HCT116 (cell line): ENCODE measurements at regions not wholly inside any gene's neighbourhood (a gene's known extent, or its start where the extent isn't known, plus 50 kb on each side); places are given as distances from the start of the nearest gene placed in this dataset.

Experiments
- ATAC-seq: fragments of 200-7000 bp; cut with Tn5 transposase; 2 replicates; pipeline ENCODE4 v1.9.1; 2020; ENCODE audit warnings: mild to moderate bottlenecking, moderate library complexity
- BruUV-seq: library from RNA; stranded (reverse); fragments of 400-500 nt; replicated peaks from 2 replicates; lab custom pipeline; 2021; lab: Mats Ljungman, UMichigan
- CTCF ChIA-PET: fragments of 300-600 bp; sonication (Branson Sonifier 250); formaldehyde crosslinking; loops from one replicate; lab custom pipeline; 2021; ENCODE audit warnings: antibody characterized with exemption; lab: Charles Lee
- POLR2A ChIA-PET: fragments of 300-600, 350-600 bp; sonication (Branson Sonifier 250); formaldehyde crosslinking; loops from one replicate; lab custom pipeline; 2021; ENCODE audit warnings: antibody characterized with exemption; lab: Charles Lee
- RAD21 ChIA-PET, 2 experiments: fragments of 300-600 bp; sonication (Branson Sonifier 250); formaldehyde crosslinking; loops; one replicate each; lab custom pipeline; 2023; ENCODE audit warnings: low total read pairs in 2 of 2; ENCODE audit not compliant: uncharacterized antibody in 2 of 2, unreplicated experiment in 2 of 2, low non-redundant PET in 1 of 2; lab: Charles Lee
- DNase-seq: peaks from one replicate; pipeline ENCODE4 v3.0.0-alpha.2; 2010; ENCODE audit warnings: low read depth, low spot score
- H2AFZ ChIP-seq: fragments of 200-600 bp; shearing (Covaris generic), sonication (generic); 2 replicates; pipeline ENCODE4 v1.6.1; 2017; ENCODE audit warnings: low read depth, mixed run types, mixed read lengths, antibody characterized with exemption, low read length; ENCODE audit not compliant: poor library complexity, severe bottlenecking
- H3K27ac ChIP-seq: 2 replicates; pipeline ENCODE4 v1.5.1; 2012; ENCODE audit warnings: low read depth, low read length
- H3K27me3 ChIP-seq: fragments of 200-600 bp; sonication (generic); 2 replicates; pipeline ENCODE4 v1.6.1; 2016; ENCODE audit warnings: mixed run types, low read length, mixed read lengths; ENCODE audit not compliant: insufficient read depth
- H3K36me3 ChIP-seq, 2 experiments: fragments of 200-500 bp in 1 of 2; fragments of 200-600 bp in 1 of 2; sonication (Bioruptor generic) in 1 of 2; sonication (generic) in 1 of 2; 2 replicates each; pipeline versions ENCODE4 v1.5.1 to v1.6.1; 2014 to 2016; ENCODE audit warnings: low read length in 2 of 2, inconsistent platforms in 1 of 2, mixed read lengths in 1 of 2, mixed run types in 1 of 2; ENCODE audit not compliant: insufficient read depth in 2 of 2, control insufficient read depth in 1 of 2
- H3K4me1 ChIP-seq, 2 experiments: fragments of 200-600 bp in 1 of 2; sonication (generic) in 1 of 2; 2 replicates each; pipeline versions ENCODE4 v1.5.1 to v1.6.1; 2012 to 2017; ENCODE audit warnings: low read length in 2 of 2, inconsistent platforms in 1 of 2, mild to moderate bottlenecking in 1 of 2, mixed read lengths in 1 of 2, mixed run types in 1 of 2, moderate library complexity in 1 of 2; ENCODE audit not compliant: insufficient read depth in 2 of 2, control insufficient read depth in 1 of 2
- H3K4me2 ChIP-seq: fragments of 200-600 bp; sonication (generic); 2 replicates; pipeline ENCODE4 v1.6.1; 2017; ENCODE audit warnings: mixed run types, low read length, mixed read lengths
- H3K4me3 ChIP-seq, 2 experiments: fragments of 200-600 bp in 1 of 2; sonication (generic) in 1 of 2; replicated peaks in 1 of 2; 2 replicates each; pipeline ENCODE4 v1.5.1; 2011 to 2016; ENCODE audit warnings: low read length in 2 of 2, control low read depth in 1 of 2, low read depth in 1 of 2, mild to moderate bottlenecking in 1 of 2, mixed read lengths in 1 of 2, mixed run types in 1 of 2
- H3K79me2 ChIP-seq: fragments of 200-600 bp; sonication (generic); 2 replicates; pipeline ENCODE4 v1.6.1; 2017; ENCODE audit warnings: mild to moderate bottlenecking, mixed run types, low read length, moderate library complexity, mixed read lengths; ENCODE audit not compliant: insufficient read depth
- H3K9ac ChIP-seq: fragments of 200-600 bp; sonication (generic); 2 replicates; pipeline ENCODE4 v1.6.1; 2016; ENCODE audit warnings: low read length, mixed read lengths
- H3K9me2 ChIP-seq: fragments of 200-600 bp; sonication (generic), shearing (Covaris generic); 2 replicates; pipeline ENCODE4 v1.6.1; 2017; ENCODE audit warnings: mixed run types, mild to moderate bottlenecking, moderate library complexity; ENCODE audit not compliant: insufficient read depth
- H3K9me3 ChIP-seq, 2 experiments: fragments of 200-500 bp in 1 of 2; fragments of 200-600 bp in 1 of 2; sonication (Bioruptor generic) in 1 of 2; sonication (generic) in 1 of 2; 2 replicates each; pipeline ENCODE4 v1.6.1; 2014 to 2017; ENCODE audit warnings: low read length in 2 of 2, mixed read lengths in 2 of 2, inconsistent platforms in 1 of 2, low read depth in 1 of 2, mild to moderate bottlenecking in 1 of 2, mixed run types in 1 of 2, moderate library complexity in 1 of 2; ENCODE audit not compliant: control insufficient read depth in 1 of 2, insufficient read depth in 1 of 2
- H4K20me1 ChIP-seq: fragments of 200-600 bp; sonication (generic), shearing (Covaris generic); 2 replicates; pipeline ENCODE4 v1.6.1; 2017; ENCODE audit warnings: mixed run types, mild to moderate bottlenecking, moderate library complexity; ENCODE audit not compliant: insufficient read depth
- ATF3 ChIP-seq: IDR thresholded peaks from 2 replicates; pipeline ENCODE4 v1.6.1; 2012
- CEBPB ChIP-seq: IDR thresholded peaks from 2 replicates; pipeline ENCODE4 v1.6.1; 2012; ENCODE audit warnings: low read depth
- ELF1 ChIP-seq: IDR thresholded peaks from 2 replicates; pipeline ENCODE4 v1.6.1; 2012; ENCODE audit warnings: low read depth, borderline replicate concordance
- EZH2 ChIP-seq: fragments of 200-600 bp; sonication (generic); IDR thresholded peaks from 2 replicates; pipeline ENCODE4 v1.6.1; 2017; ENCODE audit warnings: antibody characterized with exemption, mixed run types
- FOSL1 ChIP-seq: IDR thresholded peaks from 2 replicates; pipeline ENCODE4 v1.6.1; 2012; ENCODE audit warnings: low read depth
- SIN3A ChIP-seq: IDR thresholded peaks from 2 replicates; pipeline ENCODE4 v1.6.1; 2012; ENCODE audit warnings: low read depth
- ZBTB33 ChIP-seq: IDR thresholded peaks from 2 replicates; pipeline ENCODE4 v1.6.1; 2011; ENCODE audit warnings: mild to moderate bottlenecking, low read length, moderate library complexity; ENCODE audit not compliant: insufficient replicate concordance; ENCODE audit errors: extremely low read depth
- intact Hi-C: fragments of 100-400 bp; cut with micrococcal nuclease; formaldehyde crosslinking; loops from 2 replicates; pipeline ENCODE4 v1.10.0; 2022

- no TSS peak for BruUV-seq
- Histone ChIP-seq H3K9me3 (no peaks in the 10 kb centered on the region), H4K20me1 (no peaks in the 10 kb centered on the region), H3K79me2 (no peaks in the 10 kb centered on the region), H3K27me3 (no peaks in the 10 kb centered on the region), H3K27ac (no peak overlapping the region), H2AFZ (no peak overlapping the region), H3K4me2 (no peak overlapping the region), H3K9me2 (no peaks in the 10 kb centered on the region), H3K9ac (no peak overlapping the region), H3K4me1 (peaks cover 0 to 10% of the 10 kb centered on the region in 2 experiments; a peak in 2 of 4 replicates), H3K36me3 (no peaks in the 10 kb centered on the region), H3K4me3 (no peak overlapping the region)
- ChIA-PET RAD21 (no interaction called here), POLR2A (no interaction called here), CTCF (no interaction called here)
- TF ChIP-seq SIN3A (no peak), ELF1 (no peak), EZH2 (no peak), FOSL1 (no peak), ATF3 (no peak), ZBTB33 (no peak)
- no peak for ATAC-seq
- intact Hi-C loops = no loop called here
- DNase-seq = no peak
Measured at GRCh38 chrX:16474511-16474910, 175.4 kb upstream of the S100G start.

GRCh38 chrX:16476009-16476408, 173.9 kb upstream of the S100G start:
- BruUV-seq = no TSS peak
- H3K79me2 ChIP-seq = no peaks in the 10 kb centered on the region

More at GRCh38 chrX:16476009-16476408, 173.9 kb upstream of the S100G start:
- DNase-seq (no peak), ATAC-seq (no peak)
- Histone ChIP-seq H4K20me1 (no peaks in the 10 kb centered on the region), H3K4me3 (no peak overlapping the region), H3K9me2 (no peaks in the 10 kb centered on the region), H3K9ac (no peak overlapping the region), H3K4me2 (no peak overlapping the region), H3K4me1 (peaks cover 0 to 14% of the 10 kb centered on the region in 2 experiments; a peak in 2 of 4 replicates), H3K36me3 (no peaks in the 10 kb centered on the region), H3K27me3 (no peaks in the 10 kb centered on the region), H2AFZ (no peak overlapping the region), H3K27ac (no peak overlapping the region), H3K9me3 (no peaks in the 10 kb centered on the region)
- ChIA-PET RAD21 (no interaction called here), CTCF (no interaction called here), POLR2A (no interaction called here)
- TF ChIP-seq ZBTB33 (no peak), CEBPB (no peak)
- intact Hi-C loops = no loop called here
